OCI-LY1 (cell line): ENCODE measurements at regions not wholly inside any gene's neighbourhood (a gene's known extent, or its start where the extent isn't known, plus 50 kb on each side); places are given as distances from the start of the nearest gene placed in this dataset.

ENCODE experiments used
- EZH2 ChIP-seq: fragments of 200-600 bp; sonication (generic), shearing (Covaris generic); IDR thresholded peaks from 2 replicates; pipeline ENCODE4 v1.8.0; 2017; ENCODE audit warnings: borderline replicate concordance, mixed run types, mild to moderate bottlenecking, antibody characterized with exemption, low read length, moderate library complexity, mixed read lengths
- TF ChIP-seq, protein P1 (sequence below): fragments of 200-600 bp; sonication (generic), shearing (Covaris generic); IDR thresholded peaks from 2 replicates; pipeline ENCODE4 v1.5.1; 2017; ENCODE audit warnings: mild to moderate bottlenecking, antibody characterized with exemption, low read length, moderate library complexity, mixed read lengths

DNA sequence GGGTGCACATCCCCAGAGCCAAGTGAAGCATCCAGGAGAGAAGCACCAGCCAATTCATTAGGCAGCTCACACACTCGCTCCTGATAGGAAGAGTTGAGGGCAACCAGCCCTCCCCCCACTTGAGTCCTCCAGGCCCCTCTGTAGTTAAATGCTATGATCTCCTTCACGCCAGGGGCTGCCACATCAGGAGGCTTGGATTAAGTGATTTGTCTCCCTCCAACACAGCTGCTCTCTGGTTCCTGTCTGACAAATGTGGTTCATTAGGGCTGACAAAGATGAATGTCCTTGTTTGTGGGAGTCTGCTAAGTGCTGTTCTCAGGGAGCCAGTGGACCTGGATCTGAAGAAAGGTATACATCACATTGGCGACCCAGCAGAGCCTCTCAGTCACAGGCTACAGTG lies 94.5 kb upstream of the WSCD1 start:
- TF ChIP-seq, protein P1, sequence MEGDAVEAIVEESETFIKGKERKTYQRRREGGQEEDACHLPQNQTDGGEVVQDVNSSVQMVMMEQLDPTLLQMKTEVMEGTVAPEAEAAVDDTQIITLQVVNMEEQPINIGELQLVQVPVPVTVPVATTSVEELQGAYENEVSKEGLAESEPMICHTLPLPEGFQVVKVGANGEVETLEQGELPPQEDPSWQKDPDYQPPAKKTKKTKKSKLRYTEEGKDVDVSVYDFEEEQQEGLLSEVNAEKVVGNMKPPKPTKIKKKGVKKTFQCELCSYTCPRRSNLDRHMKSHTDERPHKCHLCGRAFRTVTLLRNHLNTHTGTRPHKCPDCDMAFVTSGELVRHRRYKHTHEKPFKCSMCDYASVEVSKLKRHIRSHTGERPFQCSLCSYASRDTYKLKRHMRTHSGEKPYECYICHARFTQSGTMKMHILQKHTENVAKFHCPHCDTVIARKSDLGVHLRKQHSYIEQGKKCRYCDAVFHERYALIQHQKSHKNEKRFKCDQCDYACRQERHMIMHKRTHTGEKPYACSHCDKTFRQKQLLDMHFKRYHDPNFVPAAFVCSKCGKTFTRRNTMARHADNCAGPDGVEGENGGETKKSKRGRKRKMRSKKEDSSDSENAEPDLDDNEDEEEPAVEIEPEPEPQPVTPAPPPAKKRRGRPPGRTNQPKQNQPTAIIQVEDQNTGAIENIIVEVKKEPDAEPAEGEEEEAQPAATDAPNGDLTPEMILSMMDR, result no peak
- TF ChIP-seq EZH2, result no peak
